HUDEP-2 (cell line): ENCODE measurements at regions not wholly inside any gene's neighbourhood (a gene's known extent, or its start where the extent isn't known, plus 50 kb on each side); places are given as distances from the start of the nearest gene placed in this dataset.

ENCODE experiments used
- DNase-seq, 76 experiments: peaks; one replicate each; lab custom pipeline; 2025; ENCODE audit not compliant: unreplicated experiment in 76 of 76; lab: John Stamatoyannopoulos, UW

DNA sequence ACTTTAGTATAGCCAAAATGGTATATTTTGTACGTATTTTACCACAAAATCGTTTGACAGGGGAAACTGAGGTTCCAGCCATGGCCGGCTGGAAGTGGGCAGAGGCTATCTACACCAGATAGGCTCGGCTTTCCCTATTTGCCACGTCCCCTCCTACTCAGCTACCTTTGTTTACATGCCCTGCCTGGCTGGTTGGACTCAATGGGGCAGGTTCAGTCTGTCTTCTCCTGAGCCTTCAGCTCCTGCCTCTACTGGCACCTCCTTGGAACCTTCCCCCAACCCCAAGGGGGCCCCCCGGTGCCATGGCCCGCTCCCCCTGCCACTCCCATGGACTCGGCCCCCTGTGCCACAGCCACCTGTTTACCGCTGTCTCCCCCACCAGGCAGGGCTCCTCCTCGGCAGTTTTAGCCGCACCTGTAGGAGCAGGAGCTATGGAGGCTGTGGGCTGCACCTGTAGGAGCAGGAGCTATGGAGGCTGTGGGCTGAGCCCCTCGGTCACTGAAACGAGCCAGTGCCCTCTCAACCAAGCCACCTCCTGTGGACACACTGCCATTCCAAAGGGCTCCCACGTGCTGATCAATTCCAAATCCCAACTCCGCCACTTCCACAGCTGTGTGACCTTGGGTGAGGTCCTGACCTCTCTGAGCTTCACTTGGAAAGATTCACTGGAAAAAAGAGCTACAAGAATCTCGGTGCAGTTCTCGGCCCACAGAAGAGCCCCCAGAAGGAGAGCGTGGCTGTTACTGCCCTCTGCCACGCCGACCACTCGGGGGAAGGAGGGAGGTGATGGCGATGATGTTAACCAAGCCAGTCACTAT lies 62.2 kb downstream of the NCOR2 start:
- DNase-seq = no peak

DNA sequence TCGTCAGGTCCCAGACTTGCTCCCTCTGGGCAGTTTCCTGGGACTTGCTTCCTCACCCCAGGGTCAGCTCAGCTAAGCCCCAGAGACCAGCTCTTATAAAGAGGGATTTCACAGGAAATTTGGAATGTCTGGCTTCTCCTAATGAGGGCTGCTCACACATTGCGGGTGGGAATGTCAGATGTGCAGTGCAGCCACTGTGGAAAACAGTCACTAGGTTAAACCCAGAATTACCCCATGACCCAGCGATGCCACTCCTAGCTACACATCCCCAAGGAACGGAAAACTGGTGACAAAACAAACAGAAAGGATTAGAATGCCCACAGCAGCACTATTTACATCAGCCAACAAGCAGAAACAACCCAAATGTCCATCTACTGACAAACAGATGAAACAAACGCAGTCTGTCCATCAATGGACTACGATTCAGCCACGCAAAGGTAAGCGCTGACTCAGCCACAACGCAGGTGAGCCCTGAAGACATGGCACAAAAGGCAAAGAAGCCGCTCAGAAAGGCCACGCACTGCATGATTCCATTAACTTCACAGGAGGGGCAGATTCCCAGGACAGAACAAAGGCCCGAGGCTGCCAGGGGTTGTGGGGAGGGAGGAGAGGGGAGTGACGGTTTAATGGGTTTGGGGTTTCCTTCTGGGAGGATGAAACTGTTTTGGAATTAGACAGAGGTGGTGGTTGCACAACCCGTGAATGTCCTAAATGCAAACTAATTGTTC lies 63.0 kb downstream of the NCOR2 start:
- DNase-seq = no peak

DNA sequence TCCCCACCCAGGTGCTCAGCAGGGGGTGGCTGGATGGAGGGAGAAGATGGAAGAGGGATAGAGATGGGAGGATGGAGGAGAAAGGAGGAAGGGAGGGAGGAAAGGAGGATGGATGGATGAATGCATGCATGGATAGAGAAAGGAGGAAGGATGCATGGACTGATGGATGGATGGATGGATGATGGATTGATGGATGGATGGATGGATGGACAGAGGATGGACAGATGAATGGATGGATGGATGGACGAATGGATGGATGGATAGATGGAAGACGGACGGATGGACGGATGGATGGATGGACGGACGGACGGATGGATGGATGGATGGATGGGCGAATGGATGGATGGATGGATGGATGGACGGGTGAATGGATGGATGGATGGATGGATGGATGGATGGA lies 64.1 kb downstream of the NCOR2 start:
- no peak for DNase-seq

- no peak for DNase-seq
Observed at GRCh38 chr12:124502379-124502778, 65.0 kb downstream of the NCOR2 start.

- DNase-seq = no peak
Observed at GRCh38 chr12:124501827-124502226, 65.6 kb downstream of the NCOR2 start.

GRCh38 chr12:124501112-124501561 lies 66.3 kb downstream of the NCOR2 start:
- no peak for DNase-seq

GRCh38 chr12:124499898-124500244 lies 67.5 kb downstream of the NCOR2 start:
- DNase-seq = no peak

- DNase-seq = no peak
Observed at GRCh38 chr12:124499190-124499753, 68.1 kb downstream of the NCOR2 start.

DNA sequence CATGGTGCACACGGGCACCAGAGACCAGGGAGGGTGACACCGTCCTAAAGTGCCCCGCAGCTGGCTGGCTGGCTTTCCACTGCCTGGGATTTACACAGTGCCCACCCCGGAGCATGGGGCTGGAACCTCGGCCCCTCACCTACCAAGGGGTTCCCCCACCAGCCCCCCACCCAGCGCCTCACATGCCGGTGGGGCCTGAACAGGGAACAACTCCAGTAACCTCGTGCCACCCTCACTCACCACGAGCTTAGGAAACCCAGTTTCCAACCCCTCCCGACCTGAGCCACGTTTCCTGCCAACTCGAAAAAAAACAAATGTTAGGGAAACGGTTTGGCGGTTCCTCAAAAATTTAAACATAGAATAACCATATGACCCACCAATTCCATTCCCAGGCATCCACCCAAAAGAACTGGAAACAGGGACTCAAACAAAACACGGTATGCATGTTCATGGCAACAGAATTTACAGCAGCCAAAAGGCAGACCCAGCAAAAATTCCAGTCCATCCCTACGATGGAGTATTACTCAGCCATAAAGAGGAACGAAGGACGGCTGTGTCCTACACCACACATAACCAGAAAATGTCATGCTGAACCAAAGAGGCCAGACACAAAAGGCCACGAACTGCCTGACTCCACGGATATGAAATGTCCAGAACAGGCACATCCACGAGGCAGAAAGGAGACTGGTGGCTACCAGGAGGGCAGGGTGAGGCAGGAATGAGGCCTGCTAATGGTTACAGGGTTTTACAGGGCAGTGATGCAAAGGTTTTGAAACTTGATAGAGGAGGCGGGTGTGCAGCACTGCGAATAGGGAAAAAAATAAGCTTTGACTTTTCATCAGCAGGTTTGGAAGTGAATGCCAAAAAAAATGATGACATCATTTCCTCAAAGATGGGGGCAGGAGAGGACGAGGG lies 68.9 kb downstream of the NCOR2 start:
- DNase-seq = no peak

GRCh38 chr12:124497658-124498057 lies 69.8 kb downstream of the NCOR2 start:
- no peak for DNase-seq

DNA sequence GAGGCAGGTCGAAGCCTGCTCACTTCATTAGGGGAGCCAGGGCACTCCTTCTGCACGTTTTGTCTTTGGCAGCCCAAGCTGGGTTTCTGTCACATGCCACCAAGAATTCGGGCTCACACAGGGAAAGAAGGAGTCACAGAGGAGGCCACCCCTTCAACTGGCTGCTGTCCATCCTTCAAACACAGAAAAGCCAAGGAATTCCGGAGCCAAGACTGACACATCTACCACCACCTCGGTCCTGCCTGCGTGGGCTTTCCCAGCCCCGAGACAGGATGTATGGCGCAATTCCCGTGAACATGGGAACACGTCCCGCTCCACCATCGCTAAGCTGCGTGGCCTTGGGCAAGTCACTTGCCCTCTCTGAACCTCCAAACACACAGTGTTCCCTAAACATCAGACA lies 70.4 kb downstream of the NCOR2 start:
- DNase-seq = no peak

DNA sequence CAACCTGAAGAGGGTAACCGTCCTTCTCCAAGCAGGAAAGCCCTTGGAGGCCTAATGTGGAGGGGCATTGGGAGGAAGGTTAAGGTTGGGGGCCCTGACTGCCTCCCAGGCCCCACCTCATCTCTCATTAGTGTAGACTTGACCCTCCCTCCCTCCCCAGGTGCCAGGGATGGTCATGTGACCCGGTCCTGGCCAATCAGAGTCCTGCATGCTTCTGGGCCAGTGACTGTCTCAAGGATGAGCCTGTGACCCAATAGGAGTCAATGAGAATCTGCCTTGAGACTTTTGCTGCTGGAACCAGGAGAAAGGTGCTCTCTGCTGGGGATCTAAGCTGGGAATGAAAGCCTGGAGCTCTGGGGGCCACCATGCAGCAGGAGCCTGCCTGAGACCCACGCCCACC lies 70.8 kb downstream of the NCOR2 start:
- DNase-seq = peak in 5 of 76 experiments; percentile 10 to 27 (median 15)

GRCh38 chr12:124495194-124495983 lies 72.0 kb downstream of the NCOR2 start:
- no peak for DNase-seq

GRCh38 chr12:124494751-124495129 lies 72.7 kb downstream of the NCOR2 start:
- DNase-seq = no peak

- DNase-seq = peak in 1 of 76 experiments; percentile 11
Observed at GRCh38 chr12:124493809-124494750, 73.3 kb downstream of the NCOR2 start.

- no peak for DNase-seq
Observed at GRCh38 chr12:124492879-124493808, 74.3 kb downstream of the NCOR2 start.

- DNase-seq = no peak
Observed at GRCh38 chr12:124491856-124492420, 75.5 kb downstream of the NCOR2 start.
